ENCODE measurements at regions not wholly inside any gene's neighbourhood (a gene's known extent, or its start where the extent isn't known, plus 50 kb on each side); places are given as distances from the start of the nearest gene placed in this dataset.

DNA sequence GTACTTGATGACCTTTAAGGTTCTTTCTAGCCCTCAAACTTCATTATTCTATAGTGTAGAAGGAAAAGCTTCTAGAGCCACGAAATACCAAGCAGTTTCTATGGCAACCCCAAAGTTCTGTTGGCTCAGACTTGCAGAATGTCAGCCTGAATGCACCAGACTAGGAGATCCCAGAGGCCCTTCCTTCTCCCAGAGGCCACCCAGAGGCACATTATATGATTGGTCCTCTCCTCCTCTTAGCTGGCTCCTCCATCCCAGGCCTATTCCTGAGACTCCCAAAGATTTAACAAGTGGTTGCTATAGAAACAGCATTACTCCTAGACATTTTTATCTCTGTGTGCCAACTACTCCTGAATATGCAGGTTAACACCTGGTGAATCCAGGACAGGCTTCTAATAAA lies 69.2 kb upstream of the CCDC90B start:
- no peak overlapping the region for H4K5ac ChIP-seq (ENCODE audit: insufficient read length, low read depth, low read length)
- Mint-ChIP-seq H3K9me3 (peaks cover 5 to 18% of the 10 kb centered on the region in 2 experiments; a peak in 4 of 5 replicates), H3K27me3 (ENCODE audit: low read depth) (no peaks in the 10 kb centered on the region), H3K27ac (no peak overlapping the region), H3K4me3 (no peak overlapping the region), H3K36me3 (ENCODE audit: insufficient read depth in 1 of 3, low read depth in 3 of 3) (peaks cover 3 to 14% (median 9%) of the 10 kb centered on the region in 3 experiments; a peak in 5 of 7 replicates), H3K4me1 (no peaks in the 10 kb centered on the region)
- H3K79me1 ChIP-seq (ENCODE audit: insufficient read depth, low read depth, low read length, poor library complexity, severe bottlenecking): no peaks in the 10 kb centered on the region
- H3K27me3 ChIP-seq (ENCODE audit: insufficient read depth, low read length): no peaks in the 10 kb centered on the region
- H2AFZ ChIP-seq (ENCODE audit: low read length): no peak overlapping the region
- H3T11ph ChIP-seq (ENCODE audit: low read length): no peak overlapping the region
- WGBS (ENCODE audit: extremely low coverage, insufficient read length, low lambda C conversion rate): no CpG with 5 or more reads among the region's 1 CpG
- no peak overlapping the region for H2BK15ac ChIP-seq (ENCODE audit: low read depth, low read length)
- H3K56ac ChIP-seq (ENCODE audit: insufficient read length, low read depth, low read length): no peak overlapping the region
- no peak overlapping the region for H3K27ac ChIP-seq (ENCODE audit: insufficient read length, low read depth, low read length)
- no peaks in the 10 kb centered on the region for H3K4me1 ChIP-seq (ENCODE audit: insufficient read depth, low read length)
- H2BK5ac ChIP-seq (ENCODE audit: insufficient read length, low read length): no peak overlapping the region
- H2AK5ac ChIP-seq (ENCODE audit: insufficient read length, low read length): no peak overlapping the region
- no peak overlapping the region for H3K14ac ChIP-seq (ENCODE audit: insufficient read depth, low read length)
- H4K20me1 ChIP-seq (ENCODE audit: control insufficient read depth, insufficient read depth, insufficient read length): no peaks in the 10 kb centered on the region
- H2BK20ac ChIP-seq (ENCODE audit: low read depth, low read length, poor library complexity, severe bottlenecking): no peak overlapping the region
- no peak overlapping the region for H3K4ac ChIP-seq (ENCODE audit: low read depth, low read length)
- no peak for DNase-seq
- H4K8ac ChIP-seq (replicated peaks; ENCODE audit: insufficient read length, low read depth, low read length): no peak overlapping the region
- H3K9ac ChIP-seq (ENCODE audit: extremely low read depth, insufficient read length, low read length): no peak overlapping the region
- no peak overlapping the region for H3K4me2 ChIP-seq (ENCODE audit: insufficient read depth, insufficient read length, low read length)
- no peak overlapping the region for H2BK12ac ChIP-seq (ENCODE audit: insufficient read length, low read depth, low read length)
- no peak overlapping the region for H3K23ac ChIP-seq (ENCODE audit: insufficient read length, low read depth, low read length)
- no peaks in the 10 kb centered on the region for H3K9me3 ChIP-seq (ENCODE audit: control insufficient read depth, low read depth, low read length)
- no peak overlapping the region for H3K18ac ChIP-seq (ENCODE audit: insufficient read length, low read depth, low read length)
- H3K79me2 ChIP-seq (ENCODE audit: insufficient read depth, low read length): no peaks in the 10 kb centered on the region
- no peaks in the 10 kb centered on the region for H3K23me2 ChIP-seq (ENCODE audit: insufficient read length, low read depth, low read length, poor library complexity, severe bottlenecking)
- no peak overlapping the region for H2BK120ac ChIP-seq (ENCODE audit: low read depth, low read length, poor library complexity, severe bottlenecking)
- TF ChIP-seq, protein P1, sequence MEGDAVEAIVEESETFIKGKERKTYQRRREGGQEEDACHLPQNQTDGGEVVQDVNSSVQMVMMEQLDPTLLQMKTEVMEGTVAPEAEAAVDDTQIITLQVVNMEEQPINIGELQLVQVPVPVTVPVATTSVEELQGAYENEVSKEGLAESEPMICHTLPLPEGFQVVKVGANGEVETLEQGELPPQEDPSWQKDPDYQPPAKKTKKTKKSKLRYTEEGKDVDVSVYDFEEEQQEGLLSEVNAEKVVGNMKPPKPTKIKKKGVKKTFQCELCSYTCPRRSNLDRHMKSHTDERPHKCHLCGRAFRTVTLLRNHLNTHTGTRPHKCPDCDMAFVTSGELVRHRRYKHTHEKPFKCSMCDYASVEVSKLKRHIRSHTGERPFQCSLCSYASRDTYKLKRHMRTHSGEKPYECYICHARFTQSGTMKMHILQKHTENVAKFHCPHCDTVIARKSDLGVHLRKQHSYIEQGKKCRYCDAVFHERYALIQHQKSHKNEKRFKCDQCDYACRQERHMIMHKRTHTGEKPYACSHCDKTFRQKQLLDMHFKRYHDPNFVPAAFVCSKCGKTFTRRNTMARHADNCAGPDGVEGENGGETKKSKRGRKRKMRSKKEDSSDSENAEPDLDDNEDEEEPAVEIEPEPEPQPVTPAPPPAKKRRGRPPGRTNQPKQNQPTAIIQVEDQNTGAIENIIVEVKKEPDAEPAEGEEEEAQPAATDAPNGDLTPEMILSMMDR (conservative IDR thresholded peaks at IDR 0.05): no peak
- no peak overlapping the region for H4K91ac ChIP-seq (ENCODE audit: insufficient read length, low read depth, low read length)
